ENCODE measurements at regions not wholly inside any gene's neighbourhood (a gene's known extent, or its start where the extent isn't known, plus 50 kb on each side); places are given as distances from the start of the nearest gene placed in this dataset.
"Not testable (repeated sequence)": the region's sequence is repeated elsewhere in the genome, so short reads cannot be mapped to it uniquely, and the experiment has no call there.

- peaks cover 0 to 8% of the 10 kb centered on the region in 2 donors for H3K9me3 ChIP-seq (ENCODE audit: control insufficient read depth in 1 of 2, low read length in 2 of 2)
- H3K4me3 ChIP-seq (ENCODE audit: low read depth in 1 of 2, low read length in 2 of 2): no peak overlapping the region
- H3K27ac ChIP-seq (ENCODE audit: low read length): no peak overlapping the region
- no peaks in the 10 kb centered on the region for H3K27me3 ChIP-seq (ENCODE audit: low read depth, low read length)
- H3K36me3 ChIP-seq (ENCODE audit: control insufficient read depth in 1 of 2, insufficient read depth in 2 of 2, low read length in 2 of 2): no peaks in the 10 kb centered on the region
- no peaks in the 10 kb centered on the region for H3K4me1 ChIP-seq (ENCODE audit: control insufficient read depth in 1 of 2, insufficient read depth in 2 of 2, low read length in 2 of 2)
Observed at GRCh38 chr3:152754303-152754702, 80.6 kb upstream of the P2RY1 start.

GRCh38 chr3:152756807-152757206 lies 78.1 kb upstream of the P2RY1 start:
- no peaks in the 10 kb centered on the region for H3K9me3 ChIP-seq (ENCODE audit: control insufficient read depth in 1 of 2, low read length in 2 of 2)
- H3K27ac ChIP-seq (ENCODE audit: low read length): no peak overlapping the region
- no peaks in the 10 kb centered on the region for H3K27me3 ChIP-seq (ENCODE audit: low read depth, low read length)

GRCh38 chr3:152760024-152760563 lies 74.8 kb upstream of the P2RY1 start:
- Histone ChIP-seq H3K4me1 (ENCODE audit: control insufficient read depth in 1 of 2, insufficient read depth in 2 of 2, low read length in 2 of 2) (no peaks in the 10 kb centered on the region), H3K27me3 (ENCODE audit: low read depth, low read length) (no peaks in the 10 kb centered on the region), H3K9me3 (ENCODE audit: control insufficient read depth in 1 of 2, low read length in 2 of 2) (no peaks in the 10 kb centered on the region), H3K27ac (ENCODE audit: low read length) (no peak overlapping the region), H3K36me3 (ENCODE audit: control insufficient read depth in 1 of 2, insufficient read depth in 2 of 2, low read length in 2 of 2) (no peaks in the 10 kb centered on the region), H3K4me3 (ENCODE audit: low read depth in 1 of 2, low read length in 2 of 2) (no peak overlapping the region)

More at GRCh38 chr3:152756807-152757206, 78.1 kb upstream of the P2RY1 start:
- no peaks in the 10 kb centered on the region for H3K4me1 ChIP-seq (ENCODE audit: control insufficient read depth in 1 of 2, insufficient read depth in 2 of 2, low read length in 2 of 2)
- no peak overlapping the region for H3K4me3 ChIP-seq (ENCODE audit: low read depth in 1 of 2, low read length in 2 of 2)
- no peaks in the 10 kb centered on the region for H3K36me3 ChIP-seq (ENCODE audit: control insufficient read depth in 1 of 2, insufficient read depth in 2 of 2, low read length in 2 of 2)

DNA sequence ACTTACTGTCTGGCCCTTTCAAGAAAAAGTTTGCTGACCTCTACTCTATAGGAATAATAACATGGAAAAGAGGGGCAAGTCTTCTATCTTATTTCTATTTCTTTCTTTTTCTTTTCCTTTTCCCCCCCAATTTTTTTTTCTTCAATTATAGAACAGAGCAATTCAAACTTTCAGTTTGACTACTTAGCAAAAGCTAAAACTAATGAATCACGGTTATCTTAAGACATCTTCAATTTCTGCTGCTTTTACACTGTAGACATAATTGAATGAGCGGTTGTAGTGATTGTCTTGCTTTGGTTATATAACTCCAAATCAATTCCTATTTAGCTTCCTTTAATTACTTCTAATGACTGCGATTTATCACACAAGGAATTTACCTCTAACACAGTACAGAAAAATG lies 74.3 kb upstream of the P2RY1 start:
- H3K4me1 ChIP-seq (ENCODE audit: control insufficient read depth in 1 of 2, insufficient read depth in 2 of 2, low read length in 2 of 2): no peaks in the 10 kb centered on the region
- no peaks in the 10 kb centered on the region for H3K27me3 ChIP-seq (ENCODE audit: low read depth, low read length)
- no peaks in the 10 kb centered on the region for H3K9me3 ChIP-seq (ENCODE audit: control insufficient read depth in 1 of 2, low read length in 2 of 2)
- H3K4me3 ChIP-seq (ENCODE audit: low read depth in 1 of 2, low read length in 2 of 2): no peak overlapping the region
- no peaks in the 10 kb centered on the region for H3K36me3 ChIP-seq (ENCODE audit: control insufficient read depth in 1 of 2, insufficient read depth in 2 of 2, low read length in 2 of 2)
- no peak overlapping the region for H3K27ac ChIP-seq (ENCODE audit: low read length)

DNA sequence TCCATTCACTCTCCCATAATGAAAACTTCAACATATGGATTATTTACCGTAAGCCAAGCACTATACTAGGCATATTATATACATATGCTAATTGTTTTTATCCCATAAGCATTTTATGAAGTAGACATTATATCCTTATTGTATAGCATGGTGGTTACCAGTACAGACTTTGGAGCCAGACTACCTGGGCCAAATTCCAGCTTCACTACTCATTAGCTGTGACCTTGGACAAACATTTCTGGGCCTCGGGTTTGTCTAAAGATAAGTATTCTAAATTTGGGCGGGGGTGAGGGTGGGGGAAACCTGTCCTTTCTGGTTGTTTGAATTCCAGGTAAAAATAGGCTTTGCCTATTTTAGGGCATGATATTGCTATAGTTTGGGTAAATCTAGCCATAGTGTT lies 66.5 kb upstream of the P2RY1 start:
- Histone ChIP-seq H3K27ac (ENCODE audit: low read length) (no peak overlapping the region), H3K4me1 (ENCODE audit: control insufficient read depth in 1 of 2, insufficient read depth in 2 of 2, low read length in 2 of 2) (no peaks in the 10 kb centered on the region), H3K27me3 (ENCODE audit: low read depth, low read length) (no peaks in the 10 kb centered on the region), H3K36me3 (ENCODE audit: control insufficient read depth in 1 of 2, insufficient read depth in 2 of 2, low read length in 2 of 2) (no peaks in the 10 kb centered on the region), H3K9me3 (ENCODE audit: control insufficient read depth in 1 of 2, low read length in 2 of 2) (no peaks in the 10 kb centered on the region), H3K4me3 (ENCODE audit: low read depth in 1 of 2, low read length in 2 of 2) (no peak overlapping the region)

DNA sequence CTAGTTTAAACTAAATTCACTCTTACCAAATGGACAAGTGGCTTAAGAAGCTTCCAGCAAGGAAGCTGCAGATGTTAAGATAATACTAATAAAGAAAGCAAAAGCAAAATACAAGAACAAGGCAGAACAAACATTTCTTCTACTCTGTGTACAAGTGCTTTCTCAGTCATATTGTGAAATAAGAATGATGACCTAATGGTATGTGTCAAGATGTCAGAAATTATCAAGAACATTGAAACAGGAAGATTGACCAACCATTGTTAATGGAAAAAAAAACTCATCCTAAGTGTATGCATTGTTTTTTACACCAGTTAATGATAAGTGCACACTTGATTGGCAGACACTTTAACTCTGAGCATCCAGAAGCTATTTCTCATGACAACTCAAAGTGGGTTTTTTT lies 65.4 kb upstream of the P2RY1 start:
- Histone ChIP-seq H3K27ac (ENCODE audit: low read length) (no peak overlapping the region), H3K27me3 (ENCODE audit: low read depth, low read length) (no peaks in the 10 kb centered on the region), H3K36me3 (ENCODE audit: control insufficient read depth in 1 of 2, insufficient read depth in 2 of 2, low read length in 2 of 2) (no peaks in the 10 kb centered on the region), H3K4me1 (ENCODE audit: control insufficient read depth in 1 of 2, insufficient read depth in 2 of 2, low read length in 2 of 2) (no peaks in the 10 kb centered on the region), H3K4me3 (ENCODE audit: low read depth in 1 of 2, low read length in 2 of 2) (no peak overlapping the region), H3K9me3 (ENCODE audit: control insufficient read depth in 1 of 2, low read length in 2 of 2) (no peaks in the 10 kb centered on the region)

DNA sequence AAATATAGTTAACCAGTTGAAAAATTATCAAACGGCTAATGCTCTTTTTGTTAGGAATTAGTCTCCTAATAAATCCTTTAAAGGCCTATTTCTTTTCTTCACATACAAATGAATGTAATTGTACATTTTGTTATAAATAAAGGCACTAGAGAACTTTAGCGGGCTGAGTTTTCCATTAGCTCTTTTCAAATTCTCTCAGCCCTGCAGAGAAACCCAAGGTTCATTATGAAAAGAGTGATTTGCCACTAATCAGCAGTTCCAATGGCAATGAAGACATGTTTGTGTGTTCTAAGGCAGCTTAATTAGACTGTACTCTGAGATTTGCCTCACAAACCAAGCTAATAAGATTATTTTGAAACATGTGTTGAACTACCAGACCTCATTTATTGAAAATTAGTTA lies 64.6 kb upstream of the P2RY1 start:
- Histone ChIP-seq H3K9me3 (ENCODE audit: control insufficient read depth in 1 of 2, low read length in 2 of 2) (no peaks in the 10 kb centered on the region), H3K4me1 (ENCODE audit: control insufficient read depth in 1 of 2, insufficient read depth in 2 of 2, low read length in 2 of 2) (no peaks in the 10 kb centered on the region), H3K27ac (ENCODE audit: low read length) (no peak overlapping the region), H3K4me3 (ENCODE audit: low read depth in 1 of 2, low read length in 2 of 2) (no peak overlapping the region), H3K36me3 (ENCODE audit: control insufficient read depth in 1 of 2, insufficient read depth in 2 of 2, low read length in 2 of 2) (no peaks in the 10 kb centered on the region), H3K27me3 (ENCODE audit: low read depth, low read length) (no peaks in the 10 kb centered on the region)

GRCh38 chr3:152771120-152771519 lies 63.8 kb upstream of the P2RY1 start:
- no peak overlapping the region for H3K4me3 ChIP-seq (ENCODE audit: low read depth in 1 of 2, low read length in 2 of 2)
- no peaks in the 10 kb centered on the region for H3K9me3 ChIP-seq (ENCODE audit: control insufficient read depth in 1 of 2, low read length in 2 of 2)
- H3K27ac ChIP-seq (ENCODE audit: low read length): no peak overlapping the region
- no peaks in the 10 kb centered on the region for H3K27me3 ChIP-seq (ENCODE audit: low read depth, low read length)
- no peaks in the 10 kb centered on the region for H3K4me1 ChIP-seq (ENCODE audit: control insufficient read depth in 1 of 2, insufficient read depth in 2 of 2, low read length in 2 of 2)
- H3K36me3 ChIP-seq (ENCODE audit: control insufficient read depth in 1 of 2, insufficient read depth in 2 of 2, low read length in 2 of 2): no peaks in the 10 kb centered on the region

GRCh38 chr3:152772674-152773225 lies 62.2 kb upstream of the P2RY1 start:
- Histone ChIP-seq H3K36me3 (ENCODE audit: control insufficient read depth in 1 of 2, insufficient read depth in 2 of 2, low read length in 2 of 2) (no peaks in the 10 kb centered on the region), H3K27me3 (ENCODE audit: low read depth, low read length) (no peaks in the 10 kb centered on the region), H3K27ac (ENCODE audit: low read length) (no peak overlapping the region), H3K4me3 (ENCODE audit: low read depth in 1 of 2, low read length in 2 of 2) (no peak overlapping the region), H3K9me3 (ENCODE audit: control insufficient read depth in 1 of 2, low read length in 2 of 2) (no peaks in the 10 kb centered on the region), H3K4me1 (ENCODE audit: control insufficient read depth in 1 of 2, insufficient read depth in 2 of 2, low read length in 2 of 2) (no peaks in the 10 kb centered on the region)

GRCh38 chr3:152773633-152774032 lies 61.3 kb upstream of the P2RY1 start:
- Histone ChIP-seq H3K9me3 (ENCODE audit: control insufficient read depth in 1 of 2, low read length in 2 of 2) (no peaks in the 10 kb centered on the region), H3K4me3 (ENCODE audit: low read depth in 1 of 2, low read length in 2 of 2) (no peak overlapping the region), H3K27me3 (ENCODE audit: low read depth, low read length) (no peaks in the 10 kb centered on the region), H3K4me1 (ENCODE audit: control insufficient read depth in 1 of 2, insufficient read depth in 2 of 2, low read length in 2 of 2) (no peaks in the 10 kb centered on the region), H3K27ac (ENCODE audit: low read length) (no peak overlapping the region), H3K36me3 (ENCODE audit: control insufficient read depth in 1 of 2, insufficient read depth in 2 of 2, low read length in 2 of 2) (no peaks in the 10 kb centered on the region)

DNA sequence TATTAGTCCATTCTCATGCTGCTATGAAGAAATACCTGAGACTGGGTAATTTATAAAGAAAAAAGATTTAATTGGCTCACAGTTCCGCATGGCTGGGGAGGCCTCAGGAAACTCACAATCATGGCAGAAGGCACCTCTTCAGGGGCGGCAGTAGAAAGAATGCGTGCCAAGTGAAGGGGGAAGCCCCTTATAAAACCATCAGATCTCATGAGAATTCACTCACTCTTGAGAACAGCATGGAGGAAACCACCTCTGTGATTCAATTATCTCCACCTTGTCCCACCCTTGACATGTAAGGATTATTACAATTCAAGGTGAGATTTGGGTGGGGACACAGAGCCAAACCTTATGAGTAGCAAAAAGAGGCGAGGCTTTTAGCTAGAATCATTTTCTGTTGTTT lies 60.7 kb upstream of the P2RY1 start:
- H3K9me3 ChIP-seq (ENCODE audit: control insufficient read depth in 1 of 2, low read length in 2 of 2); H3K4me3 ChIP-seq (ENCODE audit: low read depth in 1 of 2, low read length in 2 of 2); H3K27me3 ChIP-seq (ENCODE audit: low read depth, low read length); H3K4me1 ChIP-seq (ENCODE audit: control insufficient read depth in 1 of 2, insufficient read depth in 2 of 2, low read length in 2 of 2); H3K27ac ChIP-seq (ENCODE audit: low read length); H3K36me3 ChIP-seq (ENCODE audit: control insufficient read depth in 1 of 2, insufficient read depth in 2 of 2, low read length in 2 of 2): not testable (repeated sequence)

GRCh38 chr3:152778022-152778421 lies 56.9 kb upstream of the P2RY1 start:
- Histone ChIP-seq H3K27ac (ENCODE audit: low read length) (no peak overlapping the region), H3K4me1 (ENCODE audit: control insufficient read depth in 1 of 2, insufficient read depth in 2 of 2, low read length in 2 of 2) (no peaks in the 10 kb centered on the region), H3K9me3 (ENCODE audit: control insufficient read depth in 1 of 2, low read length in 2 of 2) (no peaks in the 10 kb centered on the region), H3K4me3 (ENCODE audit: low read depth in 1 of 2, low read length in 2 of 2) (no peak overlapping the region), H3K27me3 (ENCODE audit: low read depth, low read length) (no peaks in the 10 kb centered on the region), H3K36me3 (ENCODE audit: control insufficient read depth in 1 of 2, insufficient read depth in 2 of 2, low read length in 2 of 2) (no peaks in the 10 kb centered on the region)

Measured in muscle layer of duodenum (tissue), 2 donors.